Neural progenitor cell (in vitro differentiated cells): ENCODE measurements at regions not wholly inside any gene's neighbourhood (a gene's known extent, or its start where the extent isn't known, plus 50 kb on each side); places are given as distances from the start of the nearest gene placed in this dataset.

Experiments
- DNase-seq: peaks from one replicate; pipeline ENCODE4 v3.0.0-alpha.2; 2016; ENCODE audit warnings: low spot score
- H2AFZ ChIP-seq: fragments of 200-600 bp; sonication (generic); replicated peaks from 2 replicates; pipeline ENCODE4 v1.6.1; 2016; ENCODE audit warnings: antibody characterized with exemption
- H3F3A ChIP-seq: fragments of 200-600 bp; sonication (generic); 2 replicates; pipeline ENCODE4 v1.6.1; 2016; ENCODE audit warnings: antibody characterized with exemption, low read depth
- H3K27ac ChIP-seq: fragments of 200-600 bp; sonication (generic); 2 replicates; pipeline ENCODE4 v1.5.1; 2016; ENCODE audit warnings: mild to moderate bottlenecking
- H3K27me3 ChIP-seq: fragments of 200-600 bp; sonication (generic); 2 replicates; pipeline ENCODE4 v1.6.1; 2016; ENCODE audit warnings: mild to moderate bottlenecking, moderate library complexity
- H3K36me3 ChIP-seq: fragments of 200-600 bp; sonication (generic); 2 replicates; pipeline ENCODE4 v1.5.1; 2016
- H3K4me1 ChIP-seq: fragments of 200-600 bp; sonication (generic); 2 replicates; pipeline ENCODE4 v1.6.1; 2016; ENCODE audit warnings: mixed run types
- H3K4me2 ChIP-seq: fragments of 200-600 bp; sonication (generic); 2 replicates; pipeline ENCODE4 v1.6.1; 2016
- H3K4me3 ChIP-seq: fragments of 200-600 bp; sonication (generic); 2 replicates; pipeline ENCODE4 v1.5.1; 2016
- H3K79me2 ChIP-seq: fragments of 200-600 bp; sonication (generic); 2 replicates; pipeline ENCODE4 v1.6.1; 2016; ENCODE audit warnings: low read depth
- H3K9ac ChIP-seq: fragments of 200-600 bp; sonication (generic); 2 replicates; pipeline ENCODE4 v1.6.1; 2016
- H3K9me3 ChIP-seq: fragments of 200-600 bp; sonication (generic); 2 replicates; pipeline ENCODE4 v1.5.1; 2016; ENCODE audit warnings: low read depth
- H4K20me1 ChIP-seq: fragments of 200-600 bp; sonication (generic); 2 replicates; pipeline ENCODE4 v1.6.1; 2016; ENCODE audit warnings: low read depth
- H3K27ac Mint-ChIP-seq: 3 replicates; pipeline ENCODE4 v1.8.0; 2021; ENCODE audit warnings: mixed read lengths
- H3K27me3 Mint-ChIP-seq: 2 replicates; pipeline ENCODE4 v1.8.0; 2022; ENCODE audit warnings: low read depth, mild to moderate bottlenecking, inconsistent platforms, moderate library complexity, mixed read lengths; ENCODE audit not compliant: insufficient read depth
- H3K36me3 Mint-ChIP-seq: 3 replicates; pipeline ENCODE4 v1.8.0; 2021; ENCODE audit warnings: mixed read lengths
- H3K4me1 Mint-ChIP-seq: 3 replicates; pipeline ENCODE4 v1.8.0; 2021; ENCODE audit warnings: mixed read lengths
- H3K4me3 Mint-ChIP-seq: 3 replicates; pipeline ENCODE4 v1.8.0; 2021; ENCODE audit warnings: mild to moderate bottlenecking, moderate library complexity, mixed read lengths
- H3K9me3 Mint-ChIP-seq: 3 replicates; pipeline ENCODE4 v1.8.0; 2020; ENCODE audit warnings: mixed read lengths
- EZH2 ChIP-seq: fragments of 200-600 bp; sonication (generic); IDR thresholded peaks from 2 replicates; pipeline ENCODE4 v1.6.1; 2017; ENCODE audit warnings: antibody characterized with exemption, mild to moderate bottlenecking, moderate library complexity
- EZH2phosphoT487 ChIP-seq: fragments of 200-600 bp; sonication (generic); IDR thresholded peaks from 2 replicates; pipeline ENCODE4 v1.6.1; 2017; ENCODE audit warnings: antibody characterized with exemption
- TF ChIP-seq, protein P1 (sequence below): fragments of 200-600 bp; sonication (generic); IDR thresholded peaks from 2 replicates; pipeline ENCODE4 v1.5.1; 2017; ENCODE audit warnings: antibody characterized with exemption, mild to moderate bottlenecking

DNA sequence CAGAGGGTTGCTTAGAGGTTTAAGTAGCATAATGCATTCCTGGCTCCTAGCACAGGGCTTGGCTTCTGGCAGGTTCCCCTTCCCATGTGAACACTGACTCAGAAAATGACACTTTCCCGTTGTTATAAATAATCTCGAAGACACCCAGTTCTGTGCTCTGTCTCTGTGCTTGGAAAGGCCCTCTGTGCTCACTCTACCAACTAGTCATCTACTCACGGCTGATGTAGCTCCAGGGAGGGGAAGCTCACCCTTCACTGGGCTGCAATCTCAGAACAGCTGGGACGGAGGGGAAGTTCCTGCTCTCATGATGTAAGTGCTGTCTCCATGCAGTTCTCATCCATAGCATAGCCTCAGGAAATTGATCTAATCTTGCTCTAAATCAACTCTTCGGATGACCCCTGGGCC, 230.5 kb upstream of the ASIC2 start:
- Mint-ChIP-seq H3K4me3 (no peak overlapping the region), H3K9me3 (peaks cover 8% of the 10 kb centered on the region), H3K27ac (no peak overlapping the region), H3K4me1 (peaks cover 19% of the 10 kb centered on the region), H3K27me3 (peaks cover 9% of the 10 kb centered on the region), H3K36me3 (no peaks in the 10 kb centered on the region)
- H3K4me1 ChIP-seq = no peaks in the 10 kb centered on the region
- H2AFZ ChIP-seq = no peak overlapping the region
- H3K4me3 ChIP-seq = no peak overlapping the region
- H4K20me1 ChIP-seq = no peaks in the 10 kb centered on the region
- no peaks in the 10 kb centered on the region for H3K36me3 ChIP-seq
- H3K4me2 ChIP-seq = no peak overlapping the region
- no peak for DNase-seq
- no peak overlapping the region for H3K27ac ChIP-seq
- no peak for TF ChIP-seq EZH2phosphoT487
- TF ChIP-seq, protein P1, sequence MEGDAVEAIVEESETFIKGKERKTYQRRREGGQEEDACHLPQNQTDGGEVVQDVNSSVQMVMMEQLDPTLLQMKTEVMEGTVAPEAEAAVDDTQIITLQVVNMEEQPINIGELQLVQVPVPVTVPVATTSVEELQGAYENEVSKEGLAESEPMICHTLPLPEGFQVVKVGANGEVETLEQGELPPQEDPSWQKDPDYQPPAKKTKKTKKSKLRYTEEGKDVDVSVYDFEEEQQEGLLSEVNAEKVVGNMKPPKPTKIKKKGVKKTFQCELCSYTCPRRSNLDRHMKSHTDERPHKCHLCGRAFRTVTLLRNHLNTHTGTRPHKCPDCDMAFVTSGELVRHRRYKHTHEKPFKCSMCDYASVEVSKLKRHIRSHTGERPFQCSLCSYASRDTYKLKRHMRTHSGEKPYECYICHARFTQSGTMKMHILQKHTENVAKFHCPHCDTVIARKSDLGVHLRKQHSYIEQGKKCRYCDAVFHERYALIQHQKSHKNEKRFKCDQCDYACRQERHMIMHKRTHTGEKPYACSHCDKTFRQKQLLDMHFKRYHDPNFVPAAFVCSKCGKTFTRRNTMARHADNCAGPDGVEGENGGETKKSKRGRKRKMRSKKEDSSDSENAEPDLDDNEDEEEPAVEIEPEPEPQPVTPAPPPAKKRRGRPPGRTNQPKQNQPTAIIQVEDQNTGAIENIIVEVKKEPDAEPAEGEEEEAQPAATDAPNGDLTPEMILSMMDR = no peak
- TF ChIP-seq EZH2 = no peak
- no peaks in the 10 kb centered on the region for H3F3A ChIP-seq
- H3K9me3 ChIP-seq = no peaks in the 10 kb centered on the region
- no peaks in the 10 kb centered on the region for H3K27me3 ChIP-seq
- H3K79me2 ChIP-seq = no peaks in the 10 kb centered on the region
- no peak overlapping the region for H3K9ac ChIP-seq

DNA sequence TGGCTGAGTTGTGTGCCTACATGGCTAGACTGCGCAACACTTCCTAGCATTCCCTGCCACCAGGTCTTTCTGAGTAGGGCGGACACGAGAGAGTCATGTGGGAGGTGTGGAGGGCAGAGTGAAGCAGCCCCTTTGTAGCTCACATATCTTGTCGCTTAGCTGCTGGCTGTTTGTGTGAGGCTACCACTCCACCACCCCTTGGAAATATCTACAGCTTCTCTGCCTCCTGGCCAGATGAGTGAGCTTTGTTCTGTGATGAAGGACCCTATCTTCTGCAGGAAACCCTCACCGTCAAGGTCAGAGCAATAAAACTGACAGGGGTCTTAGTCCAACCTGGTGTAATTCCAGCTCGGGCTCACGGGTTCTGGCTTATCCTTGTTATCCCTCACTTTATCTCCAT, 232.1 kb upstream of the ASIC2 start:
- H3K27ac Mint-ChIP-seq = no peak overlapping the region
- Histone ChIP-seq H3K9ac (no peak overlapping the region), H3K9me3 (no peaks in the 10 kb centered on the region), H3K4me1 (no peaks in the 10 kb centered on the region), H3K27me3 (no peaks in the 10 kb centered on the region), H2AFZ (no peak overlapping the region), H3K27ac (no peak overlapping the region), H4K20me1 (no peaks in the 10 kb centered on the region), H3K4me3 (no peak overlapping the region), H3K36me3 (no peaks in the 10 kb centered on the region), H3K4me2 (no peak overlapping the region), H3F3A (no peaks in the 10 kb centered on the region), H3K79me2 (no peaks in the 10 kb centered on the region)
- no peak for DNase-seq
- no peak for TF ChIP-seq EZH2phosphoT487
- TF ChIP-seq, protein P1 = no peak
- no peak for TF ChIP-seq EZH2
- peaks cover 24% of the 10 kb centered on the region for H3K4me1 Mint-ChIP-seq
- H3K9me3 Mint-ChIP-seq = peaks cover 8% of the 10 kb centered on the region
- H3K4me3 Mint-ChIP-seq = no peak overlapping the region
- no peaks in the 10 kb centered on the region for H3K36me3 Mint-ChIP-seq
- H3K27me3 Mint-ChIP-seq = peaks cover 9% of the 10 kb centered on the region

DNA sequence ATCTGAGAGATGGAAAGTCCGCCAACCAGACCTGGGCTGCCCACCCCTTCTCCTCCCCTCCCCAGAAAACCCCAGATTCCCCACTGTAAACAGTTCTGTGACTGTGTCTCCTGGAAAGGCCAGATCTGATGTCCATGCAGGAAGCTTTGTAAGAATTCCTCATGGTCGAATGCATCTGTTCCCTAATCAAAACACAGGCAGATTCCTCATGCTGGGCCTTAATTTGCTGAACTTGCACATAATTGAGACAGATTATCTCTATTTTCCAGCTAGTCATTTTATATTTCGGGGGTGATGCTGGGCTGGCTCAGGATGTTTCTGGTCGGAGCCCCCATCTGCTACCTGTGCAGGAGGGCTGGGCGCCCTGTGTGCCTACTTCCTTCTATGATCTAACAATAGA, 233.6 kb upstream of the ASIC2 start:
- Histone ChIP-seq H3K9me3 (no peaks in the 10 kb centered on the region), H3K4me1 (no peaks in the 10 kb centered on the region), H3K27me3 (no peaks in the 10 kb centered on the region), H3F3A (no peaks in the 10 kb centered on the region), H3K36me3 (no peaks in the 10 kb centered on the region), H3K4me2 (no peak overlapping the region), H3K79me2 (no peaks in the 10 kb centered on the region), H3K27ac (no peak overlapping the region), H2AFZ (no peak overlapping the region), H3K9ac (no peak overlapping the region), H4K20me1 (no peaks in the 10 kb centered on the region), H3K4me3 (no peak overlapping the region)
- Mint-ChIP-seq H3K36me3 (no peaks in the 10 kb centered on the region), H3K4me1 (peaks cover 23% of the 10 kb centered on the region), H3K9me3 (peaks cover 8% of the 10 kb centered on the region), H3K27ac (no peak overlapping the region), H3K4me3 (no peak overlapping the region), H3K27me3 (peaks cover 7% of the 10 kb centered on the region)
- TF ChIP-seq EZH2phosphoT487 (no peak), EZH2 (no peak)
- TF ChIP-seq, protein P1 = no peak
- DNase-seq = no peak

DNA sequence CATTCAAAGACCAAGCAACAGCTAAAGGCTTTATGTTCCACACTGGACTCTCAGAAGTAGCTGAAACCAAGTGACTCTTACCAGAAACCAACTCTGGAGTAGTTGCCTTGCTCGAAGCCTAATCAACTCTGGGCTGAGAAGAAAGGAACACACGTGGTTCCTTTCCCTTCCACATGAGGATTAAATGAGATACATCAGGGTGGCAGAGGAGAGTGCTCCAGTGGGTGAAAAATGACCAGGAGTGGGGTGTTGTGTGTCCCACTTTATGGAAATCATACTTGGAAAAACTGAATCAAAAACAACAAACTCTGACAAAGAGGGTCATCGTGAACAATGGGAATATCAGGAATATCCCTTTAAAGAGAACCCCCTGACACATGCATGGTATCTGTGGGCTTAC, 234.2 kb upstream of the ASIC2 start:
- no peaks in the 10 kb centered on the region for H3K36me3 Mint-ChIP-seq
- no peak overlapping the region for H3K27ac Mint-ChIP-seq
- TF ChIP-seq, protein P1 = no peak
- no peak for TF ChIP-seq EZH2phosphoT487
- TF ChIP-seq EZH2 = no peak
- Histone ChIP-seq H3F3A (no peaks in the 10 kb centered on the region), H2AFZ (no peak overlapping the region), H3K9me3 (no peaks in the 10 kb centered on the region), H4K20me1 (no peaks in the 10 kb centered on the region), H3K9ac (no peak overlapping the region), H3K4me3 (no peak overlapping the region), H3K79me2 (no peaks in the 10 kb centered on the region), H3K27ac (no peak overlapping the region), H3K4me2 (no peak overlapping the region), H3K36me3 (no peaks in the 10 kb centered on the region), H3K4me1 (no peaks in the 10 kb centered on the region), H3K27me3 (no peaks in the 10 kb centered on the region)
- no peak for DNase-seq
- no peak overlapping the region for H3K4me3 Mint-ChIP-seq
- H3K4me1 Mint-ChIP-seq = peaks cover 23% of the 10 kb centered on the region
- peaks cover 8% of the 10 kb centered on the region for H3K9me3 Mint-ChIP-seq
- H3K27me3 Mint-ChIP-seq = peaks cover 7% of the 10 kb centered on the region
